HepG2 (cell line): ENCODE measurements at regions not wholly inside any gene's neighbourhood (a gene's known extent, or its start where the extent isn't known, plus 50 kb on each side); places are given as distances from the start of the nearest gene placed in this dataset.
A peak's percentile ranks its signal among the peaks of the same experiment; 100 is the strongest.

Source experiments
- ATAC-seq: fragments of 200-7000 bp; cut with Tn5 transposase; 3 replicates; pipeline ENCODE4 v1.9.1; 2020; ENCODE audit warnings: mild to moderate bottlenecking, moderate library complexity
- BruUV-seq: library from RNA; stranded (reverse); fragments of 400-500 nt; replicated peaks from 2 replicates; lab custom pipeline; 2021; lab: Mats Ljungman, UMichigan
- CTCF ChIA-PET: fragments of 300-600 bp; formaldehyde crosslinking; extraction: SDS; loops from one replicate; lab custom pipeline; 2021; ENCODE audit warnings: low total read pairs, inconsistent platforms, low intra/inter-chr PET ratio; lab: Yijun Ruan, JAX
- POLR2A ChIA-PET: fragments of 350-600 bp; sonication (Branson Sonifier 250); formaldehyde crosslinking; loops from one replicate; lab custom pipeline; 2020; ENCODE audit warnings: antibody characterized with exemption, inconsistent platforms; lab: Yijun Ruan, JAX
- DNase-seq: peaks from one replicate; pipeline ENCODE4 v3.0.0-alpha.2; 2015; ENCODE audit warnings: low spot score
- FAIRE-seq: peaks from 3 replicates; lab custom pipeline; 2011; peaks lifted over from hg19 to GRCh38; lab: Jason Lieb, UNC
- H2AFZ ChIP-seq: one replicate; pipeline ENCODE4 v1.6.1; 2011; ENCODE audit warnings: low read length, inconsistent platforms
- H3K27ac ChIP-seq: fragments of 300-600 bp; 3 replicates; pipeline ENCODE4 v1.8.0; 2011; ENCODE audit warnings: mixed run types, mild to moderate bottlenecking, mixed read lengths, low read length, inconsistent platforms; ENCODE audit not compliant: insufficient read depth; ENCODE audit errors: extremely low read length
- H3K27me3 ChIP-seq, 2 experiments: fragments of 200-600 bp in 1 of 2; 2 replicates in 1 of 2; 3 replicates in 1 of 2; pipeline versions ENCODE4 v1.6.0 to v1.8.0; 2011; ENCODE audit warnings: low read length in 2 of 2, mild to moderate bottlenecking in 2 of 2, moderate library complexity in 2 of 2, inconsistent platforms in 1 of 2; ENCODE audit not compliant: insufficient read depth in 2 of 2, control insufficient read depth in 1 of 2
- H3K36me3 ChIP-seq, 2 experiments: fragments of 200-600 bp in 1 of 2; replicated peaks in 1 of 2; 2 replicates in 1 of 2; 3 replicates in 1 of 2; pipeline versions ENCODE4 v1.5.1 to v1.8.0; 2011; ENCODE audit warnings: low read length in 2 of 2, inconsistent platforms in 1 of 2; ENCODE audit not compliant: insufficient read depth in 2 of 2, control insufficient read depth in 1 of 2
- H3K4me1 ChIP-seq: 2 replicates; pipeline ENCODE4 v1.5.1; 2012; ENCODE audit warnings: low read length, inconsistent platforms; ENCODE audit not compliant: insufficient read depth
- H3K4me2 ChIP-seq: 2 replicates; pipeline ENCODE4 v1.6.0; 2011; ENCODE audit warnings: low read depth, low read length, inconsistent platforms
- H3K4me3 ChIP-seq, 3 experiments: fragments of 200-600 bp in 1 of 3; sonication (generic), shearing (Covaris generic) in 1 of 3; replicated peaks in 1 of 3; 2 replicates each; pipeline ENCODE4 v1.5.1; 2011 to 2016; ENCODE audit warnings: low read length in 3 of 3, inconsistent platforms in 2 of 3, low read depth in 2 of 3, mild to moderate bottlenecking in 2 of 3, control low read depth in 1 of 3, mixed read lengths in 1 of 3; ENCODE audit not compliant: insufficient read depth in 1 of 3
- H3K79me2 ChIP-seq: one replicate; pipeline ENCODE4 v1.6.1; 2011; ENCODE audit warnings: low read length, inconsistent platforms; ENCODE audit not compliant: insufficient read depth
- H3K9ac ChIP-seq: 2 replicates; pipeline ENCODE4 v1.6.0; 2011; ENCODE audit warnings: mild to moderate bottlenecking, low read depth, low read length, inconsistent platforms; ENCODE audit not compliant: insufficient read depth
- H3K9me3 ChIP-seq: 2 replicates; pipeline ENCODE4 v1.5.1; 2012; ENCODE audit warnings: mild to moderate bottlenecking, low read length
- H4K20me1 ChIP-seq: 2 replicates; pipeline ENCODE4 v1.6.0; 2011; ENCODE audit warnings: inconsistent platforms, mild to moderate bottlenecking, low read length, moderate library complexity; ENCODE audit not compliant: insufficient read depth
- MAFF ChIP-seq: IDR thresholded peaks from 2 replicates; pipeline ENCODE4 v1.6.1; 2011; ENCODE audit warnings: low read depth, low read length, improper control_type of control experiment
- MAFK ChIP-seq, 2 experiments: IDR thresholded peaks in 1 of 2; conservative IDR thresholded peaks in 1 of 2; 2 replicates each; pipeline ENCODE4 v1.6.1; 2011; ENCODE audit warnings: improper control_type of control experiment in 2 of 2, low read length in 2 of 2
- SAFB2 ChIP-seq: sonication (generic); formaldehyde crosslinking; IDR thresholded peaks from 2 replicates; pipeline ENCODE4 v1.5.1; 2020; ENCODE audit warnings: missing genetic modification reagents, low read depth, mild to moderate bottlenecking, borderline replicate concordance
- SNRNP70 ChIP-seq: fragments of 200-400 bp; formaldehyde crosslinking; IDR thresholded peaks from 2 replicates; pipeline ENCODE4 v1.6.1; 2017; ENCODE audit warnings: mild to moderate bottlenecking, low read depth, low read length, moderate library complexity
- ZNF17 ChIP-seq: sonication (generic); formaldehyde crosslinking; IDR thresholded peaks from 2 replicates; pipeline ENCODE4 v1.5.0; 2020; ENCODE audit warnings: mild to moderate bottlenecking, missing genetic modification reagents
- ZNF672 ChIP-seq: sonication (generic); formaldehyde crosslinking; IDR thresholded peaks from 2 replicates; pipeline ENCODE4 v1.8.1; 2022; ENCODE audit warnings: missing genetic modification reagents
- WGBS: methylation state at CpG from one replicate; pipeline ENCODE4 v1.1.6; 2017; ENCODE audit warnings: low lambda C conversion rate; 5-methylcytosine and 5-hydroxymethylcytosine counted together
- in situ Hi-C: cut with HindIII; loops from 2 replicates; pipeline ENCODE4 v1.10.0; 2017; ENCODE audit warnings: low pct_unique_long_range_greater_than_20kb; ENCODE audit not compliant: extremely low pct_ligation_motif_present
- intact Hi-C: fragments of 100-400 bp; cut with micrococcal nuclease; formaldehyde crosslinking; loops from one replicate; pipeline ENCODE4 v1.10.0; 2022; ENCODE audit not compliant: unreplicated experiment

DNA sequence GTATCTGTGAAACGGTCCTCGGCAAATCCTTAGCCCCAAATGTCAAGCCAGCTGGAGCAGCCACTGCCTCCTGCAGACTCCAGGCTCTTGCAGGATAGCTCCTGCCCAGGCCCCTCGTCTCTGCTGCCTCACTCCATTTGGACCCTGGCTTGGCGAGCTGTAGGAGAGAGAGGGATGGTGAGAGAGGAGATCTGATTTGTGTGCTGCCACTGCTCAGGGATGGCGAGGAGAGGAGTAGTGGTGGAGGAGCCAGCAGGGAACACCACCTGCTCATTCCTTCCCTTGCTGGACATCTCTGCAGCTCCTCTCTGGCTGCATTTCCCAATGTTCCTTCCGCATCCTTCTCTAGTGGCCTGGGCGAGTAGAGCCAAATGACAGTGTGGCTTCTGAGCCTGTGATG is 109.1 kb upstream of the NCK2 start:
- Histone ChIP-seq H3K4me1 (no peaks in the 10 kb centered on the region), H3K9me3 (no peaks in the 10 kb centered on the region), H3K9ac (no peak overlapping the region), H3K27me3 (peaks cover 2 to 21% of the 10 kb centered on the region in 2 experiments; a peak in 2 of 5 replicates), H4K20me1 (no peaks in the 10 kb centered on the region), H3K4me3 (no peak overlapping the region), H3K36me3 (no peaks in the 10 kb centered on the region), H2AFZ (no peak overlapping the region), H3K79me2 (no peaks in the 10 kb centered on the region), H3K27ac (no peak overlapping the region), H3K4me2 (no peak overlapping the region)
- ATAC-seq (no peak; the same call in 2 of the 3 replicates), DNase-seq (no peak), FAIRE-seq (no peak)
- in situ Hi-C loops: no loop called here
- ChIA-PET POLR2A (no interaction called here), CTCF (no interaction called here)
- 21% methylated on average over 7 of the region's 7 CpGs for WGBS
- TF ChIP-seq SAFB2: no peak
- no peak for TF ChIP-seq ZNF17 (CRISPR knock-in tag)
- no TSS peak for BruUV-seq
- intact Hi-C loops: no loop called here

GRCh38 chr2:105634198-105634597 is 110.5 kb upstream of the NCK2 start:
- Histone ChIP-seq H3K27ac (no peak overlapping the region), H2AFZ (no peak overlapping the region), H3K9me3 (no peaks in the 10 kb centered on the region)
- intact Hi-C loops: no loop called here
- CTCF ChIA-PET: no interaction called here
- TF ChIP-seq SNRNP70 (no peak), ZNF672 (no peak), MAFF (peak; percentile 22; the same call in 1 of the 2 replicates), MAFK (conservative IDR thresholded peaks at IDR 0.05 in 1 of 2, IDR thresholded peaks at IDR 0.05 in 1 of 2; ENCODE audit: low read length in 2 of 2) (peak; percentile 37 to 56)
- TF ChIP-seq, all 625 proteins: peak for 2
- peaks cover 2 to 25% of the 10 kb centered on the region in 2 experiments; a peak in 2 of 5 replicates for H3K27me3 ChIP-seq
- ATAC-seq (peak; percentile 70), DNase-seq (no peak), FAIRE-seq (no peak)
- 10% methylated on average over 7 of the region's 7 CpGs for WGBS
- no peaks in the 10 kb centered on the region for H3K4me1 ChIP-seq
- H3K36me3 ChIP-seq: no peaks in the 10 kb centered on the region
- POLR2A ChIA-PET: no interaction called here
- no TSS peak for BruUV-seq
- H3K79me2 ChIP-seq: no peaks in the 10 kb centered on the region
- H3K4me2 ChIP-seq: no peak overlapping the region
- in situ Hi-C loops: no loop called here
- no peaks in the 10 kb centered on the region for H4K20me1 ChIP-seq
- H3K4me3 ChIP-seq: no peak overlapping the region
- H3K9ac ChIP-seq: no peak overlapping the region
